ENCODE measurements at regions not wholly inside any gene's neighbourhood (a gene's known extent, or its start where the extent isn't known, plus 50 kb on each side); places are given as distances from the start of the nearest gene placed in this dataset.

DNA sequence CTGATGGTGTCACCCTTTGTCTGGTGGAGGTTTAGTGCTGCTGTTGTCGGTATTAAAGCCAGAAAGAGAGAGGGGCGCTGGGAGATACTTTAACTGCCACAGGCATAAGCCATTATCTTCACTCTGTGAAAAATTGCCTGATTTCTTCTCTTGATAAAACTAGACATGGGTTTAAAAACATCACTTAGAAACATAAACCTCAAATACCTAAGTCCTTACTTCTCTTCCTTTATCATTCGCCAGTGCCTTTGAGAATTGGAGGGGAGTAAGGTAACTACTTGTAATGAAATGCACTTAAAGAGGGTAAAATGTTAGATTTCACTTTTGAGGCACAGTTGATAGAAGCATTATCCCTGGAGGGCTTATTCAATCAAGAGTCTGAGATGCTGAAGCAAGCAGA lies 434.5 kb downstream of the OLFM4 start:
- H3K4me3 Mint-ChIP-seq (ENCODE audit: low read depth): no peak overlapping the region
- no peak overlapping the region for H3K27ac Mint-ChIP-seq
- no peaks in the 10 kb centered on the region for H3K27me3 Mint-ChIP-seq
- TF ChIP-seq, protein P1, sequence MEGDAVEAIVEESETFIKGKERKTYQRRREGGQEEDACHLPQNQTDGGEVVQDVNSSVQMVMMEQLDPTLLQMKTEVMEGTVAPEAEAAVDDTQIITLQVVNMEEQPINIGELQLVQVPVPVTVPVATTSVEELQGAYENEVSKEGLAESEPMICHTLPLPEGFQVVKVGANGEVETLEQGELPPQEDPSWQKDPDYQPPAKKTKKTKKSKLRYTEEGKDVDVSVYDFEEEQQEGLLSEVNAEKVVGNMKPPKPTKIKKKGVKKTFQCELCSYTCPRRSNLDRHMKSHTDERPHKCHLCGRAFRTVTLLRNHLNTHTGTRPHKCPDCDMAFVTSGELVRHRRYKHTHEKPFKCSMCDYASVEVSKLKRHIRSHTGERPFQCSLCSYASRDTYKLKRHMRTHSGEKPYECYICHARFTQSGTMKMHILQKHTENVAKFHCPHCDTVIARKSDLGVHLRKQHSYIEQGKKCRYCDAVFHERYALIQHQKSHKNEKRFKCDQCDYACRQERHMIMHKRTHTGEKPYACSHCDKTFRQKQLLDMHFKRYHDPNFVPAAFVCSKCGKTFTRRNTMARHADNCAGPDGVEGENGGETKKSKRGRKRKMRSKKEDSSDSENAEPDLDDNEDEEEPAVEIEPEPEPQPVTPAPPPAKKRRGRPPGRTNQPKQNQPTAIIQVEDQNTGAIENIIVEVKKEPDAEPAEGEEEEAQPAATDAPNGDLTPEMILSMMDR (IDR thresholded peaks at IDR 0.05; ENCODE audit: unreplicated experiment): no peak
- H3K4me1 Mint-ChIP-seq (ENCODE audit: low read depth): no peaks in the 10 kb centered on the region
- no peaks in the 10 kb centered on the region for H3K36me3 Mint-ChIP-seq (ENCODE audit: insufficient read depth)
- no peak for DNase-seq (ENCODE audit: low spot score, unreplicated experiment)
- H3K9me3 Mint-ChIP-seq (ENCODE audit: low read depth): no peaks in the 10 kb centered on the region

DNA sequence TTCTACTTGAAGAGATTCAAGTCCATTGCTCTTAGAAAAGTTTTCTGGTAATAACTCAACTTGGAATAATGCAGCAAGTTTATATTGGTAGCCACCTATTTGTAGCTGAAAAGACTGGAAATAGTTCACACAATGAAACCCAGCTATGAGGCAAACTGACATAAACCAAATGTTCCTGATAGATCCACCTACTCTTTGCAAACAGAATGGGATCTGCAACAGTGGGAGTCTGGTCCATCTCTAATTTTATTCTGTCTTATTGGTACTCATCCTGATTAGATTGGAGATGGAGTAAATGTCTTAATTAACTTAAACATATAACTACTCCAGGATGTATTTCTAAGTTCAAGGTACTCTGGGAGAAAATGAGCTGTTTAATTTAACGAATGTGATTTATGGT lies 438.0 kb downstream of the OLFM4 start:
- TF ChIP-seq, protein P1 (IDR thresholded peaks at IDR 0.05; ENCODE audit: unreplicated experiment): no peak
- Mint-ChIP-seq H3K27ac (no peak overlapping the region), H3K36me3 (ENCODE audit: insufficient read depth) (no peaks in the 10 kb centered on the region), H3K27me3 (no peaks in the 10 kb centered on the region), H3K9me3 (ENCODE audit: low read depth) (no peaks in the 10 kb centered on the region), H3K4me1 (ENCODE audit: low read depth) (no peaks in the 10 kb centered on the region), H3K4me3 (ENCODE audit: low read depth) (no peak overlapping the region)
- DNase-seq (ENCODE audit: low spot score, unreplicated experiment): no peak

DNA sequence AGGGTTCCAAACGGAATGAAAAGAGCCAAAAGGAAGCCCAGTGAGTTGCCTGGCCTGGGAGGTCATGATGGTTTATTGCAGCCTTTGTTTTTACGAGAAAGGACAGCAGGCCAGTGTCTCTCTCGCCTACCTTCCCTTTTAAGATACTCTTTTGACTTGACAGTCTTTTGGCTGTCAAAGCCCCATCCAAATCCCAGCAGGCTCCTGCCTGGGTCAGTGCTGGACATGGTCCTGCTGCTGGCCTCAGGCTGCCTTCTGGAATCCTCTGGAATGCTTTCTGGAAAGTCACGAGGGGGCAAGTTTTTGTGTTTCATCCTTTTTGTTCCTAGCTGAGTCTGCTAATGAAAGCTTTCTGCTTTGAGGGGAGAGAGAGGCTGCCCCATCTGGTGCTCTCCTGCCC lies 444.8 kb downstream of the OLFM4 start:
- DNase-seq (ENCODE audit: low spot score, unreplicated experiment): no peak
- TF ChIP-seq, protein P1 (IDR thresholded peaks at IDR 0.05; ENCODE audit: unreplicated experiment): no peak

DNA sequence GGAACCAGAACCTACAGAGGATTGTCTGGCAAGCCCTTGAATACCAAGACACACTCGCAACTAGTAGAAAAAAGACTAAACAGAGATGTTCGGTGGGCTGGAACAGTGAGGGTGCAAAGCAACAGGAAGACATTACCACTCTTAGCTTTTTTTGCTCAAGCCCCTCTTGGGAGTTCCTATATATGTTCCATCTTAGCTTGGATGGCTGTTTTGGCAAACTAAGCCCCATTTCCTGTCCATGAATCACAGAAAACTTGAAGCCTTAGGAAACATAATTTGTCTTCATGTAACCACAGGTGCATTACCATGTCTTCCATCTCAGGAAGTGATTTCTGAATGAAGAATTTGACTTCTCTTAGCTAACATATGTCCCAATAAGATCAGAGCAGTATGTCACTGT lies 446.3 kb downstream of the OLFM4 start:
- H3K27ac Mint-ChIP-seq: no peak overlapping the region
- H3K4me3 Mint-ChIP-seq (ENCODE audit: low read depth): no peak overlapping the region
- TF ChIP-seq, protein P1 (IDR thresholded peaks at IDR 0.05; ENCODE audit: unreplicated experiment): no peak
- H3K36me3 Mint-ChIP-seq (ENCODE audit: insufficient read depth): no peaks in the 10 kb centered on the region
- DNase-seq (ENCODE audit: low spot score, unreplicated experiment): no peak
- no peaks in the 10 kb centered on the region for H3K9me3 Mint-ChIP-seq (ENCODE audit: low read depth)
- H3K4me1 Mint-ChIP-seq (ENCODE audit: low read depth): no peaks in the 10 kb centered on the region
- no peaks in the 10 kb centered on the region for H3K27me3 Mint-ChIP-seq

More for the DNA sequence above, 444.8 kb downstream of the OLFM4 start:
- H3K27me3 Mint-ChIP-seq: no peaks in the 10 kb centered on the region
- no peaks in the 10 kb centered on the region for H3K36me3 Mint-ChIP-seq (ENCODE audit: insufficient read depth)
- no peaks in the 10 kb centered on the region for H3K9me3 Mint-ChIP-seq (ENCODE audit: low read depth)
- H3K27ac Mint-ChIP-seq: no peak overlapping the region
- no peak overlapping the region for H3K4me3 Mint-ChIP-seq (ENCODE audit: low read depth)
- no peaks in the 10 kb centered on the region for H3K4me1 Mint-ChIP-seq (ENCODE audit: low read depth)

DNA sequence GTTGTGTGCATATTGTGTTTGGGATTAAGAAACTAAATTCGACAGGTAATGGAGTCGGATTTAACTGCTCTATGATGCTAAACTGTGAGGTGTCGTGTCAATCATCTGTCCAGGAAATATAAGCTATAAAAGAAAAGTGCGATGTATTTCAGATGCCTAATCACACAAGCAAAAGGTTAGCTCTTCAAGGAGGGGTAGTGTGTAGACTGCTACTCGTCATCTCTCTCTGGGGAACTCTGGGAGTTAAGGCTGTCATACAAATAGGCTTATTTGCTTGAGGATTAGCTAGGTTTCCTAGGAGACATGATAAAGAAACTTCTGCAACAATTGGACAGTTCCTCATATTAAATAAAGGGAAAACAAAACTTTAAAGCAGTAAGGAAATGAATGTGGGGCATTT lies 462.1 kb downstream of the OLFM4 start:
- Mint-ChIP-seq H3K36me3 (ENCODE audit: insufficient read depth) (no peaks in the 10 kb centered on the region), H3K27me3 (no peaks in the 10 kb centered on the region), H3K4me3 (ENCODE audit: low read depth) (no peak overlapping the region), H3K4me1 (ENCODE audit: low read depth) (no peaks in the 10 kb centered on the region), H3K27ac (no peak overlapping the region), H3K9me3 (ENCODE audit: low read depth) (no peaks in the 10 kb centered on the region)
- TF ChIP-seq, protein P1 (IDR thresholded peaks at IDR 0.05; ENCODE audit: unreplicated experiment): no peak
- no peak for DNase-seq (ENCODE audit: low spot score, unreplicated experiment)
